B cell (primary cell): ENCODE measurements at regions not wholly inside any gene's neighbourhood (a gene's known extent, or its start where the extent isn't known, plus 50 kb on each side); places are given as distances from the start of the nearest gene placed in this dataset.

ENCODE experiments used
- ATAC-seq: fragments of 200-7000 bp; cut with Tn5 transposase; one replicate; pipeline ENCODE4 v1.10.0; 2021; ENCODE audit warnings: low read depth, mild to moderate bottlenecking, moderate number of reproducible peaks, moderate library complexity
- CTCF ChIA-PET: fragments of 350-600 bp; sonication (Branson Sonifier 250); formaldehyde crosslinking; loops from one replicate; lab custom pipeline; 2021; ENCODE audit warnings: antibody characterized with exemption, inconsistent platforms; lab: Charles Lee
- POLR2A ChIA-PET: fragments of 350-600 bp; sonication (Branson Sonifier 250); formaldehyde crosslinking; loops from one replicate; lab custom pipeline; 2021; ENCODE audit warnings: antibody characterized with exemption; lab: Charles Lee
- DNase-seq: peaks from one replicate; pipeline ENCODE4 v3.0.0; 2013
- H2AFZ ChIP-seq: 2 replicates; pipeline ENCODE4 v1.6.1; 2012; ENCODE audit warnings: mild to moderate bottlenecking, low read depth, low read length; ENCODE audit not compliant: insufficient read depth, poor library complexity, severe bottlenecking
- H3K27ac ChIP-seq, 2 donors: 1 replicate in 1 of 2; 2 replicates in 1 of 2; pipeline ENCODE4 v1.5.1; 2012 to 2013; ENCODE audit warnings: low read length in 2 of 2, mild to moderate bottlenecking in 2 of 2, moderate library complexity in 1 of 2
- H3K27me3 ChIP-seq, 4 experiments: fragments of 200-600 bp in 1 of 4; sonication (generic) in 1 of 4; replicated peaks in 1 of 4; 1 replicate in 2 of 4; 2 replicates in 2 of 4; pipeline versions ENCODE4 v1.6.1 to v1.7.0; 2013 to 2016; ENCODE audit warnings: low read length in 3 of 4, mild to moderate bottlenecking in 2 of 4, mixed read lengths in 1 of 4, moderate library complexity in 1 of 4; ENCODE audit not compliant: insufficient read depth in 4 of 4, control insufficient read depth in 3 of 4; ENCODE audit errors: control extremely low read depth in 1 of 4
- H3K36me3 ChIP-seq, 2 experiments: replicated peaks in 1 of 2; 1 replicate in 1 of 2; 2 replicates in 1 of 2; pipeline versions ENCODE4 v1.6.1 to v1.7.1; 2013; ENCODE audit warnings: low read length in 1 of 2; ENCODE audit not compliant: insufficient read depth in 2 of 2, control insufficient read depth in 1 of 2; ENCODE audit errors: control extremely low read depth in 1 of 2, extremely low read depth in 1 of 2
- H3K4me1 ChIP-seq, 2 donors: fragments of 200-600 bp in 1 of 2; sonication (generic) in 1 of 2; 1 replicate in 1 of 2; 2 replicates in 1 of 2; pipeline versions ENCODE4 v1.5.1 to v1.6.1; 2013 to 2017; ENCODE audit warnings: low read length in 2 of 2; ENCODE audit not compliant: control insufficient read depth in 2 of 2, insufficient read depth in 2 of 2
- H3K4me2 ChIP-seq: replicated peaks from 2 replicates; pipeline ENCODE3; 2012; ENCODE audit warnings: mild to moderate bottlenecking, low read depth, low read length; ENCODE audit not compliant: poor library complexity, severe bottlenecking
- H3K4me3 ChIP-seq, 5 experiments: fragments of 200-600 bp in 1 of 5; sonication (generic) in 1 of 5; 1 replicate in 3 of 5; 2 replicates in 2 of 5; pipeline versions ENCODE4 v1.5.1 to v1.7.0; 2011 to 2016; ENCODE audit warnings: low read length in 4 of 5, mild to moderate bottlenecking in 4 of 5, low read depth in 2 of 5, control low read depth in 1 of 5, moderate library complexity in 1 of 5; ENCODE audit not compliant: insufficient read depth in 1 of 5; ENCODE audit errors: control extremely low read depth in 1 of 5, extremely low read depth in 1 of 5
- H3K79me2 ChIP-seq: fragments of 200-600 bp; sonication (generic); one replicate; pipeline ENCODE4 v1.6.0; 2016; ENCODE audit warnings: low read length; ENCODE audit not compliant: control insufficient read depth, insufficient read depth
- H3K9ac ChIP-seq: fragments of 200-600 bp; sonication (generic); 2 replicates; pipeline ENCODE4 v1.6.1; 2017; ENCODE audit warnings: mild to moderate bottlenecking, low read length, moderate library complexity
- H3K9me3 ChIP-seq, 3 donors: one replicate each; pipeline versions ENCODE4 v1.6.1 to v1.7.1; 2013; ENCODE audit warnings: low read length in 2 of 3; ENCODE audit not compliant: control insufficient read depth in 2 of 3, insufficient read depth in 1 of 3; ENCODE audit errors: control extremely low read depth in 1 of 3
- H4K20me1 ChIP-seq: 2 replicates; pipeline ENCODE4 v1.6.0; 2012; ENCODE audit warnings: mild to moderate bottlenecking, low read length; ENCODE audit not compliant: insufficient read depth, control insufficient read depth, poor library complexity, severe bottlenecking
- H3K27ac Mint-ChIP-seq: one replicate; pipeline ENCODE4 v1.8.0; 2021; ENCODE audit warnings: mixed read lengths
- H3K27me3 Mint-ChIP-seq: one replicate; pipeline ENCODE4 v1.8.0; 2021; ENCODE audit warnings: mixed read lengths
- H3K4me1 Mint-ChIP-seq: one replicate; pipeline ENCODE4 v1.8.0; 2021; ENCODE audit warnings: mixed read lengths
- H3K4me3 Mint-ChIP-seq: one replicate; pipeline ENCODE4 v1.8.0; 2021; ENCODE audit warnings: mixed read lengths
- H3K9me3 Mint-ChIP-seq: one replicate; pipeline ENCODE4 v1.8.0; 2022; ENCODE audit warnings: mixed read lengths; ENCODE audit not compliant: insufficient read depth
- EZH2 ChIP-seq: IDR thresholded peaks from 2 replicates; pipeline ENCODE4 v1.6.1; 2012; ENCODE audit warnings: borderline replicate concordance, low read depth, mild to moderate bottlenecking, moderate library complexity, low read length; ENCODE audit not compliant: insufficient read depth, poor library complexity, severe bottlenecking
- WGBS: methylation state at CpG from one replicate; pipeline ENCODE4 v1.1.5; 2013; ENCODE audit warnings: missing lambda C conversion rate; ENCODE audit not compliant: insufficient coverage; 5-methylcytosine and 5-hydroxymethylcytosine counted together
- intact Hi-C: fragments of 100-400 bp; cut with micrococcal nuclease; formaldehyde crosslinking; loops from one replicate; pipeline ENCODE4 v1.10.0; 2022
- TF ChIP-seq, protein P1 (sequence below): fragments of 200-600 bp; IDR thresholded peaks from one replicate; pipeline ENCODE4 v1.8.0; 2022; ENCODE audit warnings: antibody characterized with exemption, mild to moderate bottlenecking

DNA sequence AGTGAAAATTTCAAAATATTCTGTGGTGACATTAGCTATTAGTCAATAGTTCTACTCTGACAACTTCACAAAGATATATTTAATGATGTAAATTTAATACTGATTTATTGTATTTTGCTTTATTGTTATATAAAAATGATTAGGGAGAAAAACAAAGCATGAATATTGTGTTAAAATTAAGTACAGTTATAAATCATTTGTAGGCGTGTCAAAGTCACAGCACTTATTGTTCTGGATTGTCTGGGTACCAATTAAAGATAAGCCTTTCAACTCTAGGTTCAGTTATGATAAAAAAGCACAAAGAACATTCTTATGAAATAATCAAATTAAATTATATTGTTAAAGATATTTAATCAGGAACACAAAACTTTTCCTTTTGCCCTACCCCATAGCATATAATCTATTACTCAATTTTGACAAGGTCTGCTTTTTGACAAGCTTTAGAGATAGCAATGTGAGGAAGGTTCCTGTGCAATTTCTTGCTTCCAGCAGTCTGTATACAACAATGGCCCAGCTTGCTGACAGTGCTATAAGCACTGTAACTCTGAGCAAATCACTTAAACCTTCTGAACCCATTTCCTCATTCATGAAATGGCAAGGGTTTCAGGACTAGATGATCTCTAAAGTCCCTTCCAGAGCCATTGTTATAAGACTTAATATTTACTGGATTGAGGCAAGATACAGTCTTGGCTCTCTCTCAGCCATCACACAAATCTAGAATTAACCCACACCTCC, 910.3 kb upstream of the LCORL start:
- ATAC-seq (no peak), DNase-seq (no peak)
- Mint-ChIP-seq H3K9me3 (peaks cover 6% of the 10 kb centered on the region), H3K4me3 (no peak overlapping the region), H3K4me1 (no peaks in the 10 kb centered on the region), H3K27me3 (no peaks in the 10 kb centered on the region), H3K27ac (no peak overlapping the region)
- no peak overlapping the region for H3K27ac ChIP-seq
- CTCF ChIA-PET: no interaction called here
- no peak for TF ChIP-seq EZH2
- TF ChIP-seq, protein P1, sequence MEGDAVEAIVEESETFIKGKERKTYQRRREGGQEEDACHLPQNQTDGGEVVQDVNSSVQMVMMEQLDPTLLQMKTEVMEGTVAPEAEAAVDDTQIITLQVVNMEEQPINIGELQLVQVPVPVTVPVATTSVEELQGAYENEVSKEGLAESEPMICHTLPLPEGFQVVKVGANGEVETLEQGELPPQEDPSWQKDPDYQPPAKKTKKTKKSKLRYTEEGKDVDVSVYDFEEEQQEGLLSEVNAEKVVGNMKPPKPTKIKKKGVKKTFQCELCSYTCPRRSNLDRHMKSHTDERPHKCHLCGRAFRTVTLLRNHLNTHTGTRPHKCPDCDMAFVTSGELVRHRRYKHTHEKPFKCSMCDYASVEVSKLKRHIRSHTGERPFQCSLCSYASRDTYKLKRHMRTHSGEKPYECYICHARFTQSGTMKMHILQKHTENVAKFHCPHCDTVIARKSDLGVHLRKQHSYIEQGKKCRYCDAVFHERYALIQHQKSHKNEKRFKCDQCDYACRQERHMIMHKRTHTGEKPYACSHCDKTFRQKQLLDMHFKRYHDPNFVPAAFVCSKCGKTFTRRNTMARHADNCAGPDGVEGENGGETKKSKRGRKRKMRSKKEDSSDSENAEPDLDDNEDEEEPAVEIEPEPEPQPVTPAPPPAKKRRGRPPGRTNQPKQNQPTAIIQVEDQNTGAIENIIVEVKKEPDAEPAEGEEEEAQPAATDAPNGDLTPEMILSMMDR: no peak
- POLR2A ChIA-PET: no interaction called here
- H3K4me1 ChIP-seq: no peaks in the 10 kb centered on the region
- no peaks in the 10 kb centered on the region for H3K36me3 ChIP-seq
- H3K4me2 ChIP-seq: no peak overlapping the region
- H3K9me3 ChIP-seq: peaks cover 0 to 5% (median 0%) of the 10 kb centered on the region in 3 donors
- H3K79me2 ChIP-seq: no peaks in the 10 kb centered on the region
- no peak overlapping the region for H2AFZ ChIP-seq
- intact Hi-C loops: no loop called here
- no CpG with 5 or more reads among the region's 1 CpG for WGBS
- no peaks in the 10 kb centered on the region for H4K20me1 ChIP-seq
- H3K4me3 ChIP-seq: no peak overlapping the region
- no peaks in the 10 kb centered on the region for H3K27me3 ChIP-seq
- H3K9ac ChIP-seq: no peak overlapping the region

DNA sequence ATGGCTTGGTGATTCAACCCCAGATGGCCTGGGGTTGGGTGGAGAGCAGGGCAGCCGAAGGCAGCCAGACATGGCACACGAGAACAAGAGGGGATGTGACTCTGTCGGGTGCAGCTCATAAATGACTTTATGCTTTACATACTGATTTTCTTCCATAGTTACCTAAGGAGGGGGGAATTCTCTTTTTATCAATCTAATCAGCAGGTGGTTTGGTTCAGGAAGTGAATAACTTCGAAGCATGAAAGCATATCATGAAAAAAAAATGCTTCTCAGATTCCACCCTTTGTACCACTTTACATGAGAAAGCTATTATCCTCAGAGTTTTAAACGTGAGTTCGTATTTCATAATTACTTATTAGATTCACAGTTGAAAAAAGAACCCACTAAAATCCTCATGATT, 908.9 kb upstream of the LCORL start:
- ATAC-seq (no peak), DNase-seq (no peak)
- Mint-ChIP-seq H3K27ac (no peak overlapping the region), H3K9me3 (peaks cover 6% of the 10 kb centered on the region), H3K27me3 (no peaks in the 10 kb centered on the region), H3K4me1 (no peaks in the 10 kb centered on the region), H3K4me3 (no peak overlapping the region)
- TF ChIP-seq EZH2: no peak
- TF ChIP-seq, protein P1: no peak
- no peaks in the 10 kb centered on the region for H3K4me1 ChIP-seq
- no CpG with 5 or more reads among the region's 6 CpGs for WGBS
- no peak overlapping the region for H3K4me3 ChIP-seq
- H3K79me2 ChIP-seq: no peaks in the 10 kb centered on the region
- no peak overlapping the region for H3K9ac ChIP-seq
- H3K9me3 ChIP-seq: peaks cover 0 to 5% (median 1%) of the 10 kb centered on the region in 3 donors
- intact Hi-C loops: no loop called here
- no peak overlapping the region for H3K4me2 ChIP-seq
- H3K27ac ChIP-seq: no peak overlapping the region
- no peaks in the 10 kb centered on the region for H3K36me3 ChIP-seq
- CTCF ChIA-PET: no interaction called here
- H4K20me1 ChIP-seq: no peaks in the 10 kb centered on the region
- POLR2A ChIA-PET: no interaction called here
- no peak overlapping the region for H2AFZ ChIP-seq
- no peaks in the 10 kb centered on the region for H3K27me3 ChIP-seq
